GM12875 (cell line): ENCODE measurements at regions not wholly inside any gene's neighbourhood (a gene's known extent, or its start where the extent isn't known, plus 50 kb on each side); places are given as distances from the start of the nearest gene placed in this dataset.
"Not testable (repeated sequence)": the region's sequence is repeated elsewhere in the genome, so short reads cannot be mapped to it uniquely, and the experiment has no call there.

Experiments used
- H3K4me3 ChIP-seq: one replicate; pipeline ENCODE4 v1.5.1; 2011; ENCODE audit warnings: low read depth, low read length, control low read depth
- TF ChIP-seq, protein P1 (sequence below): IDR thresholded peaks from 2 replicates; pipeline ENCODE4 v1.5.1; 2011; ENCODE audit warnings: low read depth, mild to moderate bottlenecking, control low read depth, inconsistent platforms, low read length, moderate library complexity, borderline replicate concordance; ENCODE audit not compliant: insufficient read depth

DNA sequence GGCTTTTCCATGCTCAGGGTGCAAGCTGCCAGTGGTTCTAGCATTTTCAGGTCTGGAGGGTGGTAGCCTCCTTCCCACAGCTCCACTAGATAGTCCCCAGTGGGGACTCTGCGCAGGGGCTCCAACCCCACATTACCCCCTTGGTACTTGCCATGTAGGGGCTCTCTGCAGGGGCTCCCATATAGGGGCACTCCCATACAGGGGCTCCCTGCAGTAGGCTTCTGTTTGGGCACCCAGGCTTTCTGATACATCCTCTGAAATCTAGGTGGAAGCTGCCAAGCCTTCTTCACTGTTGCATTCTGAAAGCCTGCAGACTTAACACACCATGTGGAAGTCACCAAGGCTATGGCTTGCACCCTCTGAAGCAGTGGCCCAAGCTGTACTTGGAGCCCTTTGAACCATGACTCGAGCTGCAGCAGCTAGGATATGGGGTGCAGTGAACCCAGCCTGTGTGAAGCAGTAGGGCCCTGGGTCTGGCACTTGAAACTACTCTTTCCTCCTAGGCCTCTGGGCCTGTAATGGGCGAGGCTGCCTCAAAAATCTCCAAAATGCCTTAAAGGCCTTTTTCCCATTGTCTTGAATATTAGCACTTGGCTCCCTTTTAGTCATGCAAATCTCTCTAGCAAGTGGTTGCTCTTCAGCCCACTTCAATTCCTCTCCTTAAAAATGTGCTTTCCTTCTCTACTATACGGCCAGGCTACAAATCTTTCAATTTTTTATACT lies 96.4 kb downstream of the TPRA1 start:
- no peak overlapping the region for H3K4me3 ChIP-seq
- TF ChIP-seq, protein P1, sequence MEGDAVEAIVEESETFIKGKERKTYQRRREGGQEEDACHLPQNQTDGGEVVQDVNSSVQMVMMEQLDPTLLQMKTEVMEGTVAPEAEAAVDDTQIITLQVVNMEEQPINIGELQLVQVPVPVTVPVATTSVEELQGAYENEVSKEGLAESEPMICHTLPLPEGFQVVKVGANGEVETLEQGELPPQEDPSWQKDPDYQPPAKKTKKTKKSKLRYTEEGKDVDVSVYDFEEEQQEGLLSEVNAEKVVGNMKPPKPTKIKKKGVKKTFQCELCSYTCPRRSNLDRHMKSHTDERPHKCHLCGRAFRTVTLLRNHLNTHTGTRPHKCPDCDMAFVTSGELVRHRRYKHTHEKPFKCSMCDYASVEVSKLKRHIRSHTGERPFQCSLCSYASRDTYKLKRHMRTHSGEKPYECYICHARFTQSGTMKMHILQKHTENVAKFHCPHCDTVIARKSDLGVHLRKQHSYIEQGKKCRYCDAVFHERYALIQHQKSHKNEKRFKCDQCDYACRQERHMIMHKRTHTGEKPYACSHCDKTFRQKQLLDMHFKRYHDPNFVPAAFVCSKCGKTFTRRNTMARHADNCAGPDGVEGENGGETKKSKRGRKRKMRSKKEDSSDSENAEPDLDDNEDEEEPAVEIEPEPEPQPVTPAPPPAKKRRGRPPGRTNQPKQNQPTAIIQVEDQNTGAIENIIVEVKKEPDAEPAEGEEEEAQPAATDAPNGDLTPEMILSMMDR, result no peak

DNA sequence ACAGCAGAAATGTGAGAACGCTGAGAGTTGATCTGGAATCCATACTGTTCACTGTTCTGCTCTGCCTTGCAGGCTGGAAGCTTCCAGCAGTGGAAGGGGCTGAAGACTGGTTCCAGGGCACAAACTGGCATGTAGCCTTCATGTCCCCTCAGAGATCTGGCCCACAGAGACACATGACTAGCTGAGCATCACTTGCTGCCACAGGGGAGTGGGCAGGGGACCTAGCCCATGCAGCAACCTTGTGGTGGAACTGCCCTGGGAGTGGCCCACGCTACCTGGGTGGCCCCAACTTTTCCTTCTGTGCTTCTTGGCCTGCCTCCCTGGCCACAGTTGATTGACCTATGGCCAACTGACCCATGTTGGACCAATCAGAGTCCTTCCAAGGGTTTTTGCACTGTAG lies 98.1 kb downstream of the TPRA1 start:
- TF ChIP-seq, protein P1, result no peak
- H3K4me3 ChIP-seq, result no peak overlapping the region

DNA sequence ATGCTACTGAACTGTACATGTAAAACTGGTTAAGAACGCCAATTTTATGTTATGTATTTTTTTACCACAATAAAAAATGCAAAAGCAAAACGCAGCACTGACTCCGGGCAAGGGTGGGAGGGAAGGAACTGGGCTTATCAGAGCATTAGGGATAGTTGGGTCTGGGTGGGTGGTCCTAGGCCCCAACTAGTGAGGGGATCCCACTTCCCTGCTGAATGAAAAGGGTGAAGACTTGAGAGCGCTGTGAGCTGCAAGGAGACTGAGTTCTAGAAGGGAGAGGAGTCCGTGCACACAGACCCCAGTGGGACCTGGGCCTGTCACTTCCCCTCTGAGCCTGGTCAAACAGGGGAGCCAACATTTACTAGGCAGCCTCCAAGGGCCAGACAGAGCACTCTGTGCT lies 98.6 kb downstream of the TPRA1 start:
- TF ChIP-seq, protein P1, result no peak
- H3K4me3 ChIP-seq, result no peak overlapping the region

DNA sequence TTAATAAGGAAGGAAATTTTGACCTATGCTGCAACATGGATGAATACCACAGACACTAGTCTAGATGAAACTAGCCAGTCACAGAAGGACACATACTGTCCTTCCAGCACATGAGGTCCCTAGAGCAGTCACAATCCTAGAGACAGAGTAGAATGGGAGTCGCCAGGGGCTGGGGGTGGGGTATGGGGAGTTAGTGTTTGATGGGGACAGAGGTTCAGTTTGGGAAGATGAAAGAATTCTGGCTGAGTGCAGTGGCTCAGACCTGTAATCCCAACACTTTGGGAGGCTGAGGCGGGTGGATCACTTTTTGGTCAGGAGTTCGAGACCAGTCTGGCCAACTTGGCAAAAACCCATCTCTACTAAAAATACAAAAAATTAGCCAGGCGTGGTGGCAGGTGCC lies 99.2 kb downstream of the TPRA1 start:
- H3K4me3 ChIP-seq, result no peak overlapping the region
- TF ChIP-seq, protein P1, result no peak

DNA sequence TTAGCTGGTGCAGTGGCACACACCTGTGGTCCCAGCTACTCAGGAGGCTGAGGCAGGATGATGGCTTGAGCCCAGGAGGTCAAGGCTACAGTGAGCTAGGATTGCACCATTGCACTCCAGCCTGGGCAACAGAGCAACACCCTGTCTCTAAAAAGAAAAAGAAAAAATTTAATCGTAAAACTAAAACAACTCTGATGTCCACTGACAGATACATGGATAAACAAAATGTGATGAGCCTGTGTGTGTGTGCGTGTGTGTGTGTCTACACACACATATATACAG lies 99.6 kb downstream of the TPRA1 start:
- H3K4me3 ChIP-seq, result not testable (repeated sequence)

DNA sequence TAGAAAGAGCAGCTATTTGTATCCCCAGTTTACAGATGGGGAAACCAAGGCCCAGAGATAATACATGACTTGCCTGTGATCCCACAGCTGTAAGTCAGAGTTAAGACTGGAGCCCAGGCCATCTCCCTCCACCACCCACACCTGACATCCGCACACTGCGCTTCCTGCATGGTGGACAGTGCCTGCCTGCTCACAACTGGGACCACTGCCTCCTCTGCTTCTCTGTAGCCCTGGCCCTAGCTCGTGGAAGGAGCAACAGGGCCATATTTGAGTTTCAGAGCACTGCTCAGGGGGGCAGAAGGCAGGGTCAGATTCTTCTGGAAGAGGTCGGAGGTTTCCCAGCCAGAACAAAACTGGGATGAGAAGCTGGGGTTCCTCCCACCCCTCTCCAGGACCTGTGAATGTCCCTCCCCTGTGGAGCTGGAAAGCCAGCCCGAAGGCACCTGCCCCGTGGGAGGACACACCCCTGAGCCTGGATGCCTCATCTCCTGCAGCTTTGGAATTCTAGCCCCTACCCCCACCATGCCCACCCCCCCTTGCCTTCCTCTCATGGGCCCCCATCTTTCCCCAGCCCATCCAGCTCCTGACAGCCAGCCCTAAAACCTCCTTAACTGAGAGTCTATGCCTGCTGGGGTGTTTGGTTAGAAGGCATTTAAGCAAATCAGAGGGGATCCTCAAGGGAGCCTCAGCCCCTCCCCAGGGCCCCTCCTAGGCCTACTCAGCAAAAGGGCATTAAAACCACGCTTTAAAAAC lies 100.1 kb downstream of the TPRA1 start:
- TF ChIP-seq, protein P1, result no peak
- no peak overlapping the region for H3K4me3 ChIP-seq

DNA sequence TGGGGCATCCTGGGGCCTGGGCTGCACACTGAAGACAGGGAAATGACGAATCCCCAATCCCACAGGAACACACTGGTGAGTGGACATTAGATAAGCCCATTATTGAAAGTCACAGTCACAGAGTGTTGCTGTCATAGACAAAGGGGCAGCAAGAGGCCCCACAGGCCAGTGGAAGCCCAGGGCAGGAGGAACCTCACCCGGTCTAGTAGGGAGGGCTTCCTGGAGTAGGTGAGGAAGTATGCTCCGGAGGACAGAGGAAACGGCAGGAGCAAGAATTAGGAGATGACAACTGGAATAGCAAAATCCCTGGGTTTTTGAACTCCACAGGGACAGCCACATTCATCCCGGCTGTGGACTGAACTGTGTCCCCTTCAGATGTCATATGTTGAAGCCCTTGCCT lies 101.2 kb downstream of the TPRA1 start:
- no peak overlapping the region for H3K4me3 ChIP-seq
- TF ChIP-seq, protein P1, result no peak
